DMS53 treated with DMSO at 0.1 percent for 48 hours (cell line): ENCODE measurements at regions not wholly inside any gene's neighbourhood (a gene's known extent, or its start where the extent isn't known, plus 50 kb on each side); places are given as distances from the start of the nearest gene placed in this dataset.

Experiments
- DNase-seq: peaks from one replicate; lab custom pipeline; 2025; ENCODE audit not compliant: unreplicated experiment; lab: John Stamatoyannopoulos, UW

- DNase-seq, result no peak
These were observed 250.1 kb downstream of the C4orf33 start for GRCh38 chr4:129346036-129346435.

DNA sequence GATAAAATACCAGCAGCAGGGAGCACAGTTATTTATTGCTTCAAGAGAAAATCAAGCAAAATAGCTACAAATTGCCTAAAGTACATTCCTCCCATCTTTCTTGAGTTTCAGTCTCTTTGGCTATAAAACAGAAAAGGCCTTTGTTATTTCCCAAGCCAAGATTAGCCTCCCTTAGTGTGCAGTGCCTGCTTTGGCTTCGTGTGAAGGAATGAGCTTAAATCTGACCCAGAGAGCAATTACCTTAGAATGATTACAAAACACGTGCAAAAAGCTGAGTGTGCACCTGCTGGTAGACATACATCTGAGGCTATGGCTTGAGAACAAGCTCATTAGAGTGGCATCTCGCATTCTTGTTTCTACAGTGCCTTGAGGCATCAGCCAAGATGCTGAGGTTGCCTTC, 250.8 kb downstream of the C4orf33 start:
- no peak for DNase-seq

- DNase-seq, result no peak
These were observed 255.1 kb downstream of the C4orf33 start for GRCh38 chr4:129350834-129351721.

DNA sequence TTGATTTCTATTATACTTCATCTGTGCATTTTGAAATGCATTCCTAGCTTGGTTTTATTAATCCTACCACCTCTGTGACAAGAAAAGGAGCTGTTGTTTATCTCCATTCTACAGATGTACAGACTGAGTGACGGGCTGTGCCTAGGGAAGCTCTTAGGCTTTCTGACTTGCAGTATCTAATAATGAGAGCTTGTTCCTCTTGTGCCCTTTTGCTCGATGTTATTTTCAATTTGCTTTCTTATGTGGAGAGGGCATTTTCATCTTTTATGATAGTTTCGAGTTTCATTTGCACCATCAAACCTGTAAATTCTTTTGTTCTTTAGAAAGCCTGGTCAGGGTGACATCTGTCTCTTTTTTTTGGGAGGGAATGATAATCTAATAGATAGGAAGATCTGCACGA, 256.5 kb downstream of the C4orf33 start:
- no peak for DNase-seq

DNA sequence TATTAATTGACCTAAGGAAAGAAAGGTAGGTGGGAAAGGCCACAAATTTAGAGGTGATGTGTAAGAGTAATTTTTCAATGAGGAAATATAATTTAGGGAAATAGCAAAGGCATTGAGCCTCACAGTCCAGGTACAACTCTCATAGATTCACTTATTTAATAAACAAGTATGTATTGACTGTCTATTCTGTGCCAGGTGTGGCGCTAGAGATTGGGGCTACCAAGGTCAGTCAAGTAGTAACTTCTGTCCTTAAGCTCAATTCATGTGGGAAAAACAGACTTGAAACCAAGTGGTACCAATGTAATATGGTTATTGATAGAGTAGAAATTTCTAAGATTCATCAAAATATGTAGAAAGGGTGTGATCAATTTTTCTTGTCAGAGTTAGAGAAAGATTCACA, 257.5 kb downstream of the C4orf33 start:
- no peak for DNase-seq

DNA sequence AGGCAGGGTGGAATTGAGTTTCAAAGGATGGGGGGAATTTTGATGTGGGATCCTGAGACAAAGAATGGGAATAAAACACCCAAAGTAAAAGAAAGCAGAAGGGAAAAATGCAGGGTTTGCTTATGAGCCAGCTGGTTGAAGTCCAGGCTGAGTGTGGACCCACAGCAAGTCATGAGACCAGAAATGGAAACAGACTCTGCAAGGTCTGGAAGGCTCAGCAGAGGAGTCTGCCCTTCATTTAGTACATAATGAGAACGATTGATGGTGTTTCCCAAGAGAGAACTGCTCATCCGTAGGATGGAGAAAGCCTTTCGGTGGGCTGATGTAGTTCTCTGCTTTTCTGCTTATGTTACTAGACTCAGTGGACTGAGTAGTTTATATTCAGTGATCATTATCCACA, 259.1 kb downstream of the C4orf33 start:
- no peak for DNase-seq

DNA sequence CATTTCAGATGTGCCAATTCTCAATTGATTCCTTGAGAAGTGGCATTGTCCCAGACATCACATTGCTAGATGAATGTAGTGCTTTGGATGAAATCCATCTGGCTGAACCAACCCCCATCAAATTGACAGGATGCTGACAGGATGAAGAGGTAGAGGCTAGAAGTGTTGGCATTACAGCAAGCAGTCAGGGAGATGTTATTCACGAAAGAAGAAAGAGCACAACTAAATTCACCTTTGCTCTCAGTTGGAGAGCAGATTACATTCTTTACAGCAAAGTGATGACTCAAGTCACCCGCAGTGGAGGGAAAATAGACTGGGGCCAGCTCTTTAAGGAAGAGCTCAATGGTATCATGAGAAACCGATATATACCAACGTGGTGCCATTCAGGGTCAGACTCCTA, 259.6 kb downstream of the C4orf33 start:
- DNase-seq, result no peak

GRCh38 chr4:129358571-129358970, 262.6 kb downstream of the C4orf33 start:
- no peak for DNase-seq

DNA sequence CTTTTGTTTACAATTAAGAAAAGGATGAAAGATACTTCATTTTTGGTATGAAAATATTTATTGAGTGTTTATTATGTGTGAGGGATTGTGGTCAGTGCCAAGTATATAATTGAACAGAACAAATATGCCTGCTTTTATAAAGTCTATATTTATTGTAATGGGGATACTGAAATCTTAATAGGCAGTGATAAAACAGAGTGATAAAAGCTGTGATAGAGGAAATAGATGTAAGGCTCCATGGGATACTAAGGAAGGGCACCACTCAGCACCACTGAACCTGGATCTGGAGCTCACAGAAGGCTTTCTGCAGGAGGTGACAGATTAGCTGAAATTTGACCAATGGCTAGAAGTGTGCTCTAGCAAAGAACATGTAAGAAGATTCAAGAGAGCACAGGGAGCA, 263.5 kb downstream of the C4orf33 start:
- DNase-seq, result no peak

DNA sequence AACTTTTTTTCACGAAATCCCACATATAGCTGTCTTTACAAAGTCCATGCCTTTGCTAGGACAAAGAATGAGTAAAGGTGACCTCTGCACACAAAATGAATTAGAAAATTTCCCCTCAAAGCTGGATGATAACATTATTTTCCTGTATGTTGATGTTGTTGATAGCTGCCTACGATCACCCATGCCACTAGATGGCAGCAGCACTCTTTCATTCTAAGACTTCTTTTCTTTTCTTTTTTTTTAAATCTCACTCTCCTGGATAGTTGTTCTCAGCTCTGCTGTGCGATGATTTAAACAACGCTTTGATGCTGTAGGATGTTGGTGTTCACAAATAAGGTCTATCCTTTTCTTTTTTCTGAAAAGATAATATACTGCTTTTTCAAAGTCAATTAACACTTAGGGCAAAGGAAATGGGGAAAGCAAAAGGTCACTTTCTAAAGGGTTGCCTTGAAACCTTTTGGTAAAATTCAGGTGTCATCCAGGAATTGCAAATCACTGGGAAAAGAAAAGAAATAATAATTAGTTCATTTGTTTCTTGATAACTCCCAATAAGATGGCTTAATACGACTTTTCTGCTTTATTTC, 266.8 kb downstream of the C4orf33 start:
- peak; percentile 53 for DNase-seq

- no peak for DNase-seq
These were observed 268.9 kb downstream of the C4orf33 start for GRCh38 chr4:129364747-129365452.

DNA sequence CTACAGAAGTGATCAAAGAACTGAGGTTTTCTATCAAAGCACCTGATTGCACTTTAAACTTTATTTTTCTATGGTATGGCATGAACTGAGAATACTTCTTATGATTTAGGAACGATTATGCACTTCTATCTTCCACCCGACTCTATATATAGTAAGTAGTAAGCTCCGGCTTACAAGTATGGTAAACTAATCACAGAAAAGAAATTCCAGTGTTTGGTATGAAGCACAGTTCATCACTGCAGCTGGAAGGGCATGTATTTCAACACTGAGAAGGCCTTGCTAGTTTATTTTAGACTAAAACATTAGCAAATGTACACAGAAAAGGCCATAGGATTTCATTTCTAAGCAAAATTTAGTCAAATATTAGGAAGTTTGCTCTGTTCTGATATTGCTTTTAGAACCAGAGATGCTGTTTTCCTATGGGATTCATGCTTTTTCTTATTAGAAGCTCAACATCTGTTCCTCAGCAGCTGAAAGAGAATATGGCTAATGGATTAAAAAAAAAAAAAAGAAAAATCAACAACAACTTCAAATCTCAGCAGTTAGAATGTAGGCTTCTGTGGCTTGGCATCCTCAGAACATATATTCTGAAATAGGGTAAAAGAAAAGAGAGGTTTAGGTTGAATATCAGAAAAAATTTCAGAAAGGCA, 273.5 kb downstream of the C4orf33 start:
- DNase-seq, result no peak

DNA sequence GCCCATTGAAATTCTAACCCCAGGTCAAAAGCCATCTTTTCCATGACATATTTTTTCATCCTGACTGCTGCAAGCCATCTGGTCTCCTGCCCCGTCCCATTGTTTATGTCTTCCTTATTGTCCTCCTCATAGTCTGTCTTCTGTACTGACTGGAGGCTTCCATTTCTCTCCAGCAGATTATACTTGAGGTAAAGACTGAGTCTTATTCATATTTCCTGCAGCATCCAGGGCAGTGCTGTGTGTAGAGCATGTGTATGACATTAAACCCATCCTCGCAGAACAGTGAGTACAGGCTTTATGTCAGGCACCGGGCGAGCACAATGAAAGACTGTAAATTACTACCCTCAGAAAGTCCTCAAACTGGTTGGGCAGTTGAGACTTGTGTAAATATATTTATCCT, 275.1 kb downstream of the C4orf33 start:
- no peak for DNase-seq

- no peak for DNase-seq
These were observed 276.0 kb downstream of the C4orf33 start for GRCh38 chr4:129371926-129372325.

DNA sequence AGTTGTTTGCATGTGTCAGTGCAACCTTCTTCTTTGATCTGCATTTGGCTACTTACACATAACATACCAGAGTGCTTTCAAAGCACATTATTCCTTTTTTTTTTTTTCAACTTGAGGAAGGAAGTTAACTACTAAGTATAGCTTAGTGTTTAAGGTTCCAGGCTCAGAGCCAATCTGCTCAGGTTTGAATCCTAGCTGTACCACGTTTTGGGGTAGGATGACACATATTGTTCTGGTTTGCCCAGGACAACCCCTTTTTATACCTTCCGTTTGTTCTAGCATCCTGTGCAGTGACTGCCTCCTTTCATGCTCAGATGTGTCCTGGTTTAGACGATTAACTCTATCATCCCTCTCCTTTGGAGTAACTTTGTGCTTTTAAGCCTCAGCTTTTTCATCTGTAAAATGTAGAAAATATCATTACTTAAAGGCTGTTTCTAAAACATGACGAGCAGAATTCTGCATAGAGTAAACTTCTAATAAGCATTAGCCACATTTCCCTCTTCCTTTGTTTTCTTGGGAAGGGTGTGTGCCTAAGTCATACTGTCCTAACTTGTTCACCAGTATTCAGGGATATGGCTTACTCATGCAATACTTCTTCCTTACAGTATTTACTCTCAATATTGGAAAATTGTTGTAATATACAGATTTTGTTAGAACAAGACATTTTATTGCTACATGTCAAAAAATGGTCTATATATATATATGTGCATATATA, 281.3 kb downstream of the C4orf33 start:
- no peak for DNase-seq

DNA sequence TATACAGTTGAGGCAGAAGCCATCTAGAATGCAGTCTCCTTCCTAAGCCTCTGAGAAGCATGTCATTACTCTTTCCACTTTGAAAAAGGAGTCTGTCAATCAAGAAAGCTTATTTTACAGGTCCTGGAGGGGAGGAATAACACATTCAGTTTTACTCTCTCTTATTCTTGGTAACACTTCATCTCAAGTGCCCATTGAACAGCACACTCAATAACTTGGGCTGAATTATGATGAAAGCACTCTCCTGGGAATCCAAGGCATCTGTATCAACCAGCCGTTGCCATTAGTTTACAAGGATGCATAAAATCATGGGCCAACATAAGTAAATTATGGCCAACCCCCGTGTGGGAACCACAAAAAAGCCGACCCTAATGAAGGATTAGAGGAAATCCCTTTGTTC, 282.4 kb downstream of the C4orf33 start:
- no peak for DNase-seq

GRCh38 chr4:129379429-129379828, 283.5 kb downstream of the C4orf33 start:
- DNase-seq, result no peak

GRCh38 chr4:129384974-129385373, 289.0 kb downstream of the C4orf33 start:
- no peak for DNase-seq

- DNase-seq, result no peak
These were observed 291.7 kb downstream of the C4orf33 start for GRCh38 chr4:129387666-129388065.

- DNase-seq, result no peak
These were observed 298.0 kb downstream of the C4orf33 start for GRCh38 chr4:129393976-129394375.

- DNase-seq, result no peak
These were observed 298.7 kb downstream of the C4orf33 start for GRCh38 chr4:129394635-129395034.
